CD4-positive, alpha-beta memory T cell (primary cell): ENCODE measurements at regions not wholly inside any gene's neighbourhood (a gene's known extent, or its start where the extent isn't known, plus 50 kb on each side); places are given as distances from the start of the nearest gene placed in this dataset.

Experiments used
- CTCF ChIA-PET: fragments of 350-600 bp; sonication (Branson Sonifier 250); formaldehyde crosslinking; loops from one replicate; lab custom pipeline; 2021; ENCODE audit warnings: inconsistent platforms; ENCODE audit not compliant: partially characterized antibody; lab: Charles Lee
- POLR2A ChIA-PET: fragments of 350-600 bp; sonication (Branson Sonifier 250); formaldehyde crosslinking; loops from one replicate; lab custom pipeline; 2021; ENCODE audit not compliant: partially characterized antibody; lab: Charles Lee
- DNase-seq, 5 donors: peaks; one replicate each; pipeline versions ENCODE4 v3.0.0 to v3.0.0-alpha.2; 2020 to 2022; ENCODE audit warnings: mixed read lengths in 1 of 5
- H3K27ac ChIP-seq: one replicate; pipeline ENCODE4 v1.7.0; 2013; ENCODE audit warnings: low read depth, low read length
- H3K27me3 ChIP-seq: 2 replicates; pipeline ENCODE4 v1.7.0; 2013; ENCODE audit warnings: mild to moderate bottlenecking, low read length, moderate library complexity; ENCODE audit not compliant: insufficient read depth
- H3K36me3 ChIP-seq: 2 replicates; pipeline ENCODE4 v1.7.0; 2013; ENCODE audit warnings: mild to moderate bottlenecking, low read length, moderate library complexity; ENCODE audit not compliant: insufficient read depth
- H3K4me1 ChIP-seq: 2 replicates; pipeline ENCODE4 v1.7.0; 2013; ENCODE audit warnings: mild to moderate bottlenecking, low read length, moderate library complexity; ENCODE audit not compliant: insufficient read depth
- H3K4me3 ChIP-seq, 2 donors: one replicate each; pipeline ENCODE4 v1.7.0; 2013; ENCODE audit warnings: low read length in 2 of 2, mild to moderate bottlenecking in 1 of 2
- H3K9me3 ChIP-seq, 2 donors: one replicate each; pipeline ENCODE4 v1.7.0; 2013; ENCODE audit warnings: low read length in 2 of 2, control low read depth in 1 of 2; ENCODE audit not compliant: control insufficient read depth in 1 of 2
- H3K27ac Mint-ChIP-seq, 7 donors: one replicate each; pipeline ENCODE4 v1.8.0; 2020 to 2021; ENCODE audit warnings: mixed read lengths in 7 of 7, mild to moderate bottlenecking in 6 of 7, inconsistent platforms in 3 of 7, moderate library complexity in 3 of 7
- H3K27me3 Mint-ChIP-seq, 2 donors: one replicate each; pipeline ENCODE4 v1.8.0; 2020 to 2021; ENCODE audit warnings: mixed read lengths in 2 of 2
- H3K36me3 Mint-ChIP-seq, 2 donors: one replicate each; pipeline ENCODE4 v1.8.0; 2020 to 2021; ENCODE audit warnings: mixed read lengths in 2 of 2, inconsistent platforms in 1 of 2, mild to moderate bottlenecking in 1 of 2
- H3K4me1 Mint-ChIP-seq, 4 donors: one replicate each; pipeline ENCODE4 v1.8.0; 2020 to 2021; ENCODE audit warnings: mixed read lengths in 4 of 4, mild to moderate bottlenecking in 1 of 4
- H3K4me3 Mint-ChIP-seq, 8 donors: one replicate each; pipeline ENCODE4 v1.8.0; 2020 to 2021; ENCODE audit warnings: mixed read lengths in 8 of 8, mild to moderate bottlenecking in 7 of 8, moderate library complexity in 6 of 8, inconsistent platforms in 3 of 8
- H3K9me3 Mint-ChIP-seq, 8 donors: one replicate each; pipeline ENCODE4 v1.8.0; 2020 to 2021; ENCODE audit warnings: mixed read lengths in 8 of 8, mild to moderate bottlenecking in 5 of 8, inconsistent platforms in 3 of 8, moderate library complexity in 1 of 8
- intact Hi-C: fragments of 100-400 bp; cut with micrococcal nuclease; formaldehyde crosslinking; loops from one replicate; pipeline ENCODE4 v1.15.1; 2023

GRCh38 chr1:36729716-36730510, 247.2 kb upstream of the CSF3R start:
- Mint-ChIP-seq H3K4me1 (no peaks in the 10 kb centered on the region), H3K27ac (no peak overlapping the region), H3K9me3 (no peaks in the 10 kb centered on the region), H3K36me3 (no peaks in the 10 kb centered on the region), H3K27me3 (peaks cover 17 to 20% of the 10 kb centered on the region in 2 donors), H3K4me3 (no peak overlapping the region)
- intact Hi-C loops, result no loop called here
- ChIA-PET CTCF (interaction anchor here (0.6 kb wide), 1 partner anchor 1186 kb away, joined by 3 read pairs; no protein-coding TSS in a partner anchor), POLR2A (no interaction called here)
- H3K4me3 ChIP-seq, result no peak overlapping the region
- H3K36me3 ChIP-seq, result no peaks in the 10 kb centered on the region
- H3K27ac ChIP-seq, result no peak overlapping the region
- H3K4me1 ChIP-seq, result no peaks in the 10 kb centered on the region
- H3K9me3 ChIP-seq, result no peaks in the 10 kb centered on the region
- DNase-seq, result no peak
- no peaks in the 10 kb centered on the region for H3K27me3 ChIP-seq

- intact Hi-C loops, result no loop called here
- no peaks in the 10 kb centered on the region for H3K9me3 Mint-ChIP-seq
- H3K4me1 Mint-ChIP-seq, result no peaks in the 10 kb centered on the region
- H3K27me3 ChIP-seq, result no peaks in the 10 kb centered on the region
- H3K36me3 Mint-ChIP-seq, result no peaks in the 10 kb centered on the region
- no peak overlapping the region for H3K27ac Mint-ChIP-seq
- peaks cover 13 to 16% of the 10 kb centered on the region in 2 donors for H3K27me3 Mint-ChIP-seq
- CTCF ChIA-PET, result no interaction called here
- DNase-seq, result no peak
- no peak overlapping the region for H3K4me3 ChIP-seq
- H3K4me1 ChIP-seq, result no peaks in the 10 kb centered on the region
- POLR2A ChIA-PET, result no interaction called here
- no peak overlapping the region for H3K27ac ChIP-seq
- H3K36me3 ChIP-seq, result no peaks in the 10 kb centered on the region
- H3K4me3 Mint-ChIP-seq, result no peak overlapping the region
- H3K9me3 ChIP-seq, result no peaks in the 10 kb centered on the region
Measured at GRCh38 chr1:36729289-36729688, 246.6 kb upstream of the CSF3R start.

GRCh38 chr1:36728846-36729245, 246.1 kb upstream of the CSF3R start:
- Histone ChIP-seq H3K4me1 (no peaks in the 10 kb centered on the region), H3K4me3 (no peak overlapping the region), H3K9me3 (no peaks in the 10 kb centered on the region), H3K36me3 (no peaks in the 10 kb centered on the region), H3K27ac (no peak overlapping the region), H3K27me3 (no peaks in the 10 kb centered on the region)
- POLR2A ChIA-PET, result no interaction called here
- H3K4me3 Mint-ChIP-seq, result no peak overlapping the region
- DNase-seq, result no peak
- intact Hi-C loops, result no loop called here
- no peaks in the 10 kb centered on the region for H3K4me1 Mint-ChIP-seq
- no peak overlapping the region for H3K27ac Mint-ChIP-seq
- no peaks in the 10 kb centered on the region for H3K9me3 Mint-ChIP-seq
- no peaks in the 10 kb centered on the region for H3K36me3 Mint-ChIP-seq
- H3K27me3 Mint-ChIP-seq, result peaks cover 11 to 15% of the 10 kb centered on the region in 2 donors
- CTCF ChIA-PET, result no interaction called here

- peaks cover 11 to 18% of the 10 kb centered on the region in 2 donors for H3K27me3 Mint-ChIP-seq
- DNase-seq, result no peak
- no peaks in the 10 kb centered on the region for H3K9me3 ChIP-seq
- CTCF ChIA-PET, result no interaction called here
- H3K27ac ChIP-seq, result no peak overlapping the region
- H3K4me3 Mint-ChIP-seq, result no peak overlapping the region
- no peaks in the 10 kb centered on the region for H3K27me3 ChIP-seq
- intact Hi-C loops, result no loop called here
- POLR2A ChIA-PET, result no interaction called here
- H3K4me3 ChIP-seq, result no peak overlapping the region
- no peaks in the 10 kb centered on the region for H3K36me3 ChIP-seq
- no peaks in the 10 kb centered on the region for H3K36me3 Mint-ChIP-seq
- H3K9me3 Mint-ChIP-seq, result no peaks in the 10 kb centered on the region
- H3K4me1 ChIP-seq, result no peaks in the 10 kb centered on the region
- no peaks in the 10 kb centered on the region for H3K4me1 Mint-ChIP-seq
- H3K27ac Mint-ChIP-seq, result no peak overlapping the region
Measured at GRCh38 chr1:36728051-36728450, 245.3 kb upstream of the CSF3R start.

- Histone ChIP-seq H3K4me1 (no peaks in the 10 kb centered on the region), H3K9me3 (no peaks in the 10 kb centered on the region), H3K36me3 (no peaks in the 10 kb centered on the region), H3K27ac (no peak overlapping the region), H3K4me3 (no peak overlapping the region), H3K27me3 (no peaks in the 10 kb centered on the region)
- intact Hi-C loops, result no loop called here
- peaks cover 9 to 21% of the 10 kb centered on the region in 2 donors for H3K27me3 Mint-ChIP-seq
- H3K4me1 Mint-ChIP-seq, result no peaks in the 10 kb centered on the region
- no peak overlapping the region for H3K4me3 Mint-ChIP-seq
- H3K36me3 Mint-ChIP-seq, result no peaks in the 10 kb centered on the region
- ChIA-PET POLR2A (no interaction called here), CTCF (no interaction called here)
- H3K27ac Mint-ChIP-seq, result no peak overlapping the region
- no peak for DNase-seq
- H3K9me3 Mint-ChIP-seq, result no peaks in the 10 kb centered on the region
Measured at GRCh38 chr1:36725151-36725550, 242.4 kb upstream of the CSF3R start.

GRCh38 chr1:36723813-36724212, 241.1 kb upstream of the CSF3R start:
- intact Hi-C loops, result no loop called here
- Histone ChIP-seq H3K9me3 (no peaks in the 10 kb centered on the region), H3K4me3 (no peak overlapping the region), H3K4me1 (no peaks in the 10 kb centered on the region), H3K27me3 (no peaks in the 10 kb centered on the region), H3K36me3 (no peaks in the 10 kb centered on the region), H3K27ac (no peak overlapping the region)
- Mint-ChIP-seq H3K4me3 (no peak overlapping the region), H3K9me3 (no peaks in the 10 kb centered on the region), H3K27ac (no peak overlapping the region), H3K36me3 (no peaks in the 10 kb centered on the region), H3K27me3 (peaks cover 5 to 21% of the 10 kb centered on the region in 2 donors), H3K4me1 (no peaks in the 10 kb centered on the region)
- CTCF ChIA-PET, result no interaction called here
- no peak for DNase-seq
- POLR2A ChIA-PET, result no interaction called here

- Histone ChIP-seq H3K4me3 (no peak overlapping the region), H3K9me3 (no peaks in the 10 kb centered on the region), H3K27me3 (no peaks in the 10 kb centered on the region), H3K27ac (no peak overlapping the region), H3K4me1 (no peaks in the 10 kb centered on the region), H3K36me3 (no peaks in the 10 kb centered on the region)
- DNase-seq, result no peak
- no peaks in the 10 kb centered on the region for H3K9me3 Mint-ChIP-seq
- CTCF ChIA-PET, result no interaction called here
- no peaks in the 10 kb centered on the region for H3K36me3 Mint-ChIP-seq
- H3K4me1 Mint-ChIP-seq, result no peaks in the 10 kb centered on the region
- POLR2A ChIA-PET, result no interaction called here
- peaks cover 3 to 22% of the 10 kb centered on the region in 2 donors for H3K27me3 Mint-ChIP-seq
- H3K27ac Mint-ChIP-seq, result peak overlapping the region in 1 of 7 donors; percentile 34
- intact Hi-C loops, result no loop called here
- H3K4me3 Mint-ChIP-seq, result no peak overlapping the region
Measured at GRCh38 chr1:36722871-36723270, 240.2 kb upstream of the CSF3R start.
